ENCODE measurements at regions not wholly inside any gene's neighbourhood (a gene's known extent, or its start where the extent isn't known, plus 50 kb on each side); places are given as distances from the start of the nearest gene placed in this dataset.

- no peak for TF ChIP-seq POLR2A (IDR thresholded peaks at IDR 0.05)
- TF ChIP-seq, protein P1, sequence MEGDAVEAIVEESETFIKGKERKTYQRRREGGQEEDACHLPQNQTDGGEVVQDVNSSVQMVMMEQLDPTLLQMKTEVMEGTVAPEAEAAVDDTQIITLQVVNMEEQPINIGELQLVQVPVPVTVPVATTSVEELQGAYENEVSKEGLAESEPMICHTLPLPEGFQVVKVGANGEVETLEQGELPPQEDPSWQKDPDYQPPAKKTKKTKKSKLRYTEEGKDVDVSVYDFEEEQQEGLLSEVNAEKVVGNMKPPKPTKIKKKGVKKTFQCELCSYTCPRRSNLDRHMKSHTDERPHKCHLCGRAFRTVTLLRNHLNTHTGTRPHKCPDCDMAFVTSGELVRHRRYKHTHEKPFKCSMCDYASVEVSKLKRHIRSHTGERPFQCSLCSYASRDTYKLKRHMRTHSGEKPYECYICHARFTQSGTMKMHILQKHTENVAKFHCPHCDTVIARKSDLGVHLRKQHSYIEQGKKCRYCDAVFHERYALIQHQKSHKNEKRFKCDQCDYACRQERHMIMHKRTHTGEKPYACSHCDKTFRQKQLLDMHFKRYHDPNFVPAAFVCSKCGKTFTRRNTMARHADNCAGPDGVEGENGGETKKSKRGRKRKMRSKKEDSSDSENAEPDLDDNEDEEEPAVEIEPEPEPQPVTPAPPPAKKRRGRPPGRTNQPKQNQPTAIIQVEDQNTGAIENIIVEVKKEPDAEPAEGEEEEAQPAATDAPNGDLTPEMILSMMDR (IDR thresholded peaks at IDR 0.05) = no peak
These were observed 296.1 kb upstream of the UGT8 start for GRCh38 chr4:114302472-114302871.

All from body of pancreas (tissue), 4 donors.